GM12873 (cell line): ENCODE measurements at regions not wholly inside any gene's neighbourhood (a gene's known extent, or its start where the extent isn't known, plus 50 kb on each side); places are given as distances from the start of the nearest gene placed in this dataset.

Source experiments
- CTCF ChIP-seq: IDR thresholded peaks from 2 replicates; pipeline ENCODE4 v1.5.1; 2012; ENCODE audit warnings: low read depth, mild to moderate bottlenecking, moderate library complexity, low read length, control low read depth; ENCODE audit not compliant: insufficient read depth; ENCODE audit errors: missing control alignments

GRCh38 chr13:44116562-44117332, 237.0 kb downstream of the LACC1 start:
- no peak for TF ChIP-seq CTCF

GRCh38 chr13:44117351-44117750, 237.6 kb downstream of the LACC1 start:
- TF ChIP-seq CTCF, result no peak

- TF ChIP-seq CTCF, result no peak
Measured at GRCh38 chr13:44117816-44118215, 238.1 kb downstream of the LACC1 start.

GRCh38 chr13:44118881-44119280, 239.2 kb downstream of the LACC1 start:
- no peak for TF ChIP-seq CTCF

GRCh38 chr13:44120043-44120442, 240.3 kb downstream of the LACC1 start:
- TF ChIP-seq CTCF, result no peak

- TF ChIP-seq CTCF, result no peak
Measured at GRCh38 chr13:44120849-44121755, 241.4 kb downstream of the LACC1 start.

GRCh38 chr13:44124352-44124751, 244.6 kb downstream of the LACC1 start:
- no peak for TF ChIP-seq CTCF
